CD8-positive, alpha-beta memory T cell (primary cell): ENCODE measurements at regions not wholly inside any gene's neighbourhood (a gene's known extent, or its start where the extent isn't known, plus 50 kb on each side); places are given as distances from the start of the nearest gene placed in this dataset.

Experiments used
- CTCF ChIA-PET: fragments of 350-600 bp; sonication (Branson Sonifier 250); formaldehyde crosslinking; loops from one replicate; lab custom pipeline; 2021; ENCODE audit warnings: antibody characterized with exemption; lab: Charles Lee
- POLR2A ChIA-PET: fragments of 350-600 bp; sonication (Branson Sonifier 250); formaldehyde crosslinking; loops from one replicate; lab custom pipeline; 2021; ENCODE audit warnings: antibody characterized with exemption; lab: Charles Lee
- DNase-seq, 5 donors: peaks; one replicate each; pipeline versions ENCODE4 v3.0.0 to v3.0.0-alpha.2; 2020 to 2022; ENCODE audit warnings: mixed read lengths in 1 of 5
- H3K27ac ChIP-seq: one replicate; pipeline ENCODE4 v1.7.0; 2013; ENCODE audit warnings: low read depth, mild to moderate bottlenecking, low read length, moderate library complexity
- H3K27me3 ChIP-seq: 2 replicates; pipeline ENCODE4 v1.7.0; 2013; ENCODE audit warnings: low read length, mild to moderate bottlenecking; ENCODE audit not compliant: insufficient read depth, poor library complexity, severe bottlenecking
- H3K36me3 ChIP-seq: 2 replicates; pipeline ENCODE4 v1.7.0; 2013; ENCODE audit warnings: mild to moderate bottlenecking, low read length, moderate library complexity; ENCODE audit not compliant: insufficient read depth
- H3K4me1 ChIP-seq: 2 replicates; pipeline ENCODE4 v1.7.0; 2013; ENCODE audit warnings: mild to moderate bottlenecking, low read length, moderate library complexity; ENCODE audit not compliant: insufficient read depth
- H3K4me3 ChIP-seq: 2 replicates; pipeline ENCODE4 v1.7.0; 2013; ENCODE audit warnings: mild to moderate bottlenecking, low read length
- H3K9me3 ChIP-seq: 2 replicates; pipeline ENCODE4 v1.7.0; 2013; ENCODE audit warnings: mild to moderate bottlenecking, low read length
- H3K27ac Mint-ChIP-seq, 8 donors: one replicate each; pipeline ENCODE4 v1.8.0; 2020 to 2021; ENCODE audit warnings: mixed read lengths in 8 of 8, mild to moderate bottlenecking in 6 of 8, inconsistent platforms in 3 of 8, moderate library complexity in 3 of 8
- H3K27me3 Mint-ChIP-seq, 2 donors: one replicate each; pipeline ENCODE4 v1.8.0; 2020 to 2021; ENCODE audit warnings: mixed read lengths in 2 of 2, mild to moderate bottlenecking in 1 of 2, moderate library complexity in 1 of 2
- H3K36me3 Mint-ChIP-seq, 3 donors: one replicate each; pipeline ENCODE4 v1.8.0; 2020 to 2021; ENCODE audit warnings: mixed read lengths in 3 of 3, inconsistent platforms in 1 of 3, mild to moderate bottlenecking in 1 of 3
- H3K4me1 Mint-ChIP-seq, 3 donors: one replicate each; pipeline ENCODE4 v1.8.0; 2020 to 2021; ENCODE audit warnings: mixed read lengths in 3 of 3, inconsistent platforms in 1 of 3, mild to moderate bottlenecking in 1 of 3
- H3K4me3 Mint-ChIP-seq, 7 donors: one replicate each; pipeline ENCODE4 v1.8.0; 2020 to 2021; ENCODE audit warnings: mixed read lengths in 7 of 7, mild to moderate bottlenecking in 6 of 7, moderate library complexity in 4 of 7, inconsistent platforms in 2 of 7
- H3K9me3 Mint-ChIP-seq, 5 donors: one replicate each; pipeline ENCODE4 v1.8.0; 2020 to 2022; ENCODE audit warnings: mixed read lengths in 5 of 5, mild to moderate bottlenecking in 3 of 5, moderate library complexity in 2 of 5, inconsistent platforms in 1 of 5

GRCh38 chr6:114445846-114446245 lies 103.0 kb upstream of the HS3ST5 start:
- Histone ChIP-seq H3K36me3 (no peaks in the 10 kb centered on the region), H3K4me1 (no peaks in the 10 kb centered on the region), H3K27ac (no peak overlapping the region), H3K27me3 (no peaks in the 10 kb centered on the region), H3K4me3 (no peak overlapping the region), H3K9me3 (no peaks in the 10 kb centered on the region)
- H3K4me1 Mint-ChIP-seq, result no peaks in the 10 kb centered on the region
- H3K27me3 Mint-ChIP-seq, result no peaks in the 10 kb centered on the region
- no peak overlapping the region for H3K4me3 Mint-ChIP-seq
- ChIA-PET POLR2A (no interaction called here), CTCF (no interaction called here)
- H3K36me3 Mint-ChIP-seq, result no peaks in the 10 kb centered on the region
- peaks cover 0 to 5% (median 0%) of the 10 kb centered on the region in 5 donors for H3K9me3 Mint-ChIP-seq
- DNase-seq, result no peak
- no peak overlapping the region for H3K27ac Mint-ChIP-seq

- H3K36me3 ChIP-seq, result no peaks in the 10 kb centered on the region
- no peaks in the 10 kb centered on the region for H3K27me3 ChIP-seq
- H3K4me3 ChIP-seq, result no peak overlapping the region
- H3K4me3 Mint-ChIP-seq, result no peak overlapping the region
- no peaks in the 10 kb centered on the region for H3K36me3 Mint-ChIP-seq
- no peaks in the 10 kb centered on the region for H3K4me1 Mint-ChIP-seq
- H3K27ac Mint-ChIP-seq, result no peak overlapping the region
- POLR2A ChIA-PET, result no interaction called here
- no peaks in the 10 kb centered on the region for H3K4me1 ChIP-seq
- peaks cover 0 to 7% (median 3%) of the 10 kb centered on the region in 5 donors for H3K9me3 Mint-ChIP-seq
- no peaks in the 10 kb centered on the region for H3K9me3 ChIP-seq
- no peak overlapping the region for H3K27ac ChIP-seq
- no peaks in the 10 kb centered on the region for H3K27me3 Mint-ChIP-seq
- no peak for DNase-seq
- CTCF ChIA-PET, result no interaction called here
Observed at GRCh38 chr6:114439411-114439810, 96.6 kb upstream of the HS3ST5 start.

GRCh38 chr6:114437235-114437634 lies 94.4 kb upstream of the HS3ST5 start:
- no peak for DNase-seq
- no peaks in the 10 kb centered on the region for H3K27me3 ChIP-seq
- Mint-ChIP-seq H3K36me3 (no peaks in the 10 kb centered on the region), H3K4me1 (no peaks in the 10 kb centered on the region), H3K4me3 (no peak overlapping the region), H3K27ac (no peak overlapping the region), H3K27me3 (no peaks in the 10 kb centered on the region), H3K9me3 (peaks cover 0 to 7% (median 3%) of the 10 kb centered on the region in 5 donors)
- no peaks in the 10 kb centered on the region for H3K36me3 ChIP-seq
- no peak overlapping the region for H3K27ac ChIP-seq
- POLR2A ChIA-PET, result no interaction called here
- CTCF ChIA-PET, result no interaction called here
- H3K4me1 ChIP-seq, result no peaks in the 10 kb centered on the region
- no peak overlapping the region for H3K4me3 ChIP-seq
- H3K9me3 ChIP-seq, result no peaks in the 10 kb centered on the region

- Histone ChIP-seq H3K4me1 (no peaks in the 10 kb centered on the region), H3K36me3 (no peaks in the 10 kb centered on the region), H3K27ac (no peak overlapping the region), H3K4me3 (no peak overlapping the region), H3K27me3 (no peaks in the 10 kb centered on the region), H3K9me3 (no peaks in the 10 kb centered on the region)
- ChIA-PET POLR2A (no interaction called here), CTCF (no interaction called here)
- DNase-seq, result no peak
- Mint-ChIP-seq H3K4me1 (no peaks in the 10 kb centered on the region), H3K27ac (no peak overlapping the region), H3K27me3 (no peaks in the 10 kb centered on the region), H3K4me3 (no peak overlapping the region), H3K36me3 (no peaks in the 10 kb centered on the region), H3K9me3 (peaks cover 0 to 7% (median 3%) of the 10 kb centered on the region in 5 donors)
Observed at GRCh38 chr6:114436691-114437090, 93.9 kb upstream of the HS3ST5 start.

- Histone ChIP-seq H3K27me3 (no peaks in the 10 kb centered on the region), H3K4me1 (no peaks in the 10 kb centered on the region), H3K4me3 (no peak overlapping the region), H3K9me3 (no peaks in the 10 kb centered on the region), H3K36me3 (no peaks in the 10 kb centered on the region), H3K27ac (no peak overlapping the region)
- ChIA-PET POLR2A (no interaction called here), CTCF (no interaction called here)
- H3K4me3 Mint-ChIP-seq, result no peak overlapping the region
- peaks cover 0 to 7% (median 3%) of the 10 kb centered on the region in 5 donors for H3K9me3 Mint-ChIP-seq
- H3K4me1 Mint-ChIP-seq, result no peaks in the 10 kb centered on the region
- no peaks in the 10 kb centered on the region for H3K27me3 Mint-ChIP-seq
- no peaks in the 10 kb centered on the region for H3K36me3 Mint-ChIP-seq
- no peak overlapping the region for H3K27ac Mint-ChIP-seq
- no peak for DNase-seq
Observed at GRCh38 chr6:114435985-114436384, 93.2 kb upstream of the HS3ST5 start.

GRCh38 chr6:114432400-114432799 lies 89.6 kb upstream of the HS3ST5 start:
- Mint-ChIP-seq H3K27me3 (no peaks in the 10 kb centered on the region), H3K4me1 (no peaks in the 10 kb centered on the region), H3K36me3 (no peaks in the 10 kb centered on the region), H3K9me3 (peaks cover 0 to 6% (median 0%) of the 10 kb centered on the region in 5 donors), H3K4me3 (no peak overlapping the region), H3K27ac (no peak overlapping the region)
- Histone ChIP-seq H3K4me1 (no peaks in the 10 kb centered on the region), H3K36me3 (no peaks in the 10 kb centered on the region), H3K27me3 (no peaks in the 10 kb centered on the region), H3K4me3 (no peak overlapping the region), H3K27ac (no peak overlapping the region), H3K9me3 (no peaks in the 10 kb centered on the region)
- ChIA-PET CTCF (no interaction called here), POLR2A (no interaction called here)
- DNase-seq, result no peak

- no peak overlapping the region for H3K4me3 Mint-ChIP-seq
- no peak overlapping the region for H3K27ac ChIP-seq
- H3K4me1 Mint-ChIP-seq, result no peaks in the 10 kb centered on the region
- no peaks in the 10 kb centered on the region for H3K36me3 ChIP-seq
- DNase-seq, result no peak
- no peaks in the 10 kb centered on the region for H3K4me1 ChIP-seq
- H3K4me3 ChIP-seq, result no peak overlapping the region
- POLR2A ChIA-PET, result no interaction called here
- H3K36me3 Mint-ChIP-seq, result no peaks in the 10 kb centered on the region
- no peaks in the 10 kb centered on the region for H3K9me3 ChIP-seq
- CTCF ChIA-PET, result no interaction called here
- peaks cover 0 to 6% (median 0%) of the 10 kb centered on the region in 5 donors for H3K9me3 Mint-ChIP-seq
- H3K27me3 Mint-ChIP-seq, result no peaks in the 10 kb centered on the region
- no peaks in the 10 kb centered on the region for H3K27me3 ChIP-seq
- H3K27ac Mint-ChIP-seq, result no peak overlapping the region
Observed at GRCh38 chr6:114431641-114432040, 88.8 kb upstream of the HS3ST5 start.

- H3K4me3 Mint-ChIP-seq, result no peak overlapping the region
- POLR2A ChIA-PET, result no interaction called here
- peaks cover 0 to 5% (median 2%) of the 10 kb centered on the region in 5 donors for H3K9me3 Mint-ChIP-seq
Observed at GRCh38 chr6:114430534-114431124, 87.8 kb upstream of the HS3ST5 start.

More at GRCh38 chr6:114430534-114431124, 87.8 kb upstream of the HS3ST5 start:
- DNase-seq, result no peak
- Histone ChIP-seq H3K27me3 (no peaks in the 10 kb centered on the region), H3K27ac (no peak overlapping the region), H3K4me1 (no peaks in the 10 kb centered on the region), H3K4me3 (no peak overlapping the region), H3K9me3 (no peaks in the 10 kb centered on the region), H3K36me3 (no peaks in the 10 kb centered on the region)
- H3K27ac Mint-ChIP-seq, result no peak overlapping the region
- CTCF ChIA-PET, result no interaction called here
- no peaks in the 10 kb centered on the region for H3K4me1 Mint-ChIP-seq
- no peaks in the 10 kb centered on the region for H3K27me3 Mint-ChIP-seq
- no peaks in the 10 kb centered on the region for H3K36me3 Mint-ChIP-seq
